HG02571 (cell line): ENCODE measurements at regions not wholly inside any gene's neighbourhood (a gene's known extent, or its start where the extent isn't known, plus 50 kb on each side); places are given as distances from the start of the nearest gene placed in this dataset.

Experiments used
- ATAC-seq: cut with Tn5 transposase; IDR thresholded peaks from one replicate; pipeline ENCODE4 v1.9.1; 2021; ENCODE audit warnings: mild to moderate bottlenecking, moderate library complexity; ENCODE audit not compliant: unreplicated experiment

GRCh38 chr4:173717581-173717980 lies 187.6 kb upstream of the HAND2 start:
- ATAC-seq: no peak

GRCh38 chr4:173714456-173714855 lies 184.4 kb upstream of the HAND2 start:
- no peak for ATAC-seq

- no peak for ATAC-seq
These were observed 183.0 kb upstream of the HAND2 start for GRCh38 chr4:173713026-173713425.

- no peak for ATAC-seq
These were observed 177.8 kb upstream of the HAND2 start for GRCh38 chr4:173707658-173708419.

- no peak for ATAC-seq
These were observed 174.2 kb upstream of the HAND2 start for GRCh38 chr4:173704201-173704600.

GRCh38 chr4:173703021-173703420 lies 173.0 kb upstream of the HAND2 start:
- ATAC-seq: no peak

- ATAC-seq: no peak
These were observed 170.6 kb upstream of the HAND2 start for GRCh38 chr4:173700650-173701049.

- ATAC-seq: no peak
These were observed 169.9 kb upstream of the HAND2 start for GRCh38 chr4:173699841-173700475.

GRCh38 chr4:173698557-173699262 lies 168.7 kb upstream of the HAND2 start:
- no peak for ATAC-seq

- no peak for ATAC-seq
These were observed 167.8 kb upstream of the HAND2 start for GRCh38 chr4:173697840-173698239.

GRCh38 chr4:173696551-173696950 lies 166.5 kb upstream of the HAND2 start:
- no peak for ATAC-seq

GRCh38 chr4:173696011-173696410 lies 166.0 kb upstream of the HAND2 start:
- ATAC-seq: no peak

GRCh38 chr4:173685831-173686210 lies 155.8 kb upstream of the HAND2 start:
- ATAC-seq: no peak

GRCh38 chr4:173685165-173685830 lies 155.3 kb upstream of the HAND2 start:
- no peak for ATAC-seq

- no peak for ATAC-seq
These were observed 154.2 kb upstream of the HAND2 start for GRCh38 chr4:173684223-173684622.

- no peak for ATAC-seq
These were observed 152.6 kb upstream of the HAND2 start for GRCh38 chr4:173682609-173683008.

GRCh38 chr4:173680278-173680677 lies 150.2 kb upstream of the HAND2 start:
- no peak for ATAC-seq

GRCh38 chr4:173675446-173675845 lies 145.4 kb upstream of the HAND2 start:
- ATAC-seq: no peak

GRCh38 chr4:173669460-173670179 lies 139.6 kb upstream of the HAND2 start:
- no peak for ATAC-seq

GRCh38 chr4:173661001-173661400 lies 131.0 kb upstream of the HAND2 start:
- ATAC-seq: no peak

GRCh38 chr4:173656898-173657297 lies 126.9 kb upstream of the HAND2 start:
- no peak for ATAC-seq
